RPMI7951 (cell line): ENCODE measurements at regions not wholly inside any gene's neighbourhood (a gene's known extent, or its start where the extent isn't known, plus 50 kb on each side); places are given as distances from the start of the nearest gene placed in this dataset.
"Not testable (repeated sequence)": the region's sequence is repeated elsewhere in the genome, so short reads cannot be mapped to it uniquely, and the experiment has no call there.

Source experiments
- DNase-seq: peaks from one replicate; pipeline ENCODE4 v3.0.0-alpha.2; 2012; ENCODE audit warnings: low read depth

DNA sequence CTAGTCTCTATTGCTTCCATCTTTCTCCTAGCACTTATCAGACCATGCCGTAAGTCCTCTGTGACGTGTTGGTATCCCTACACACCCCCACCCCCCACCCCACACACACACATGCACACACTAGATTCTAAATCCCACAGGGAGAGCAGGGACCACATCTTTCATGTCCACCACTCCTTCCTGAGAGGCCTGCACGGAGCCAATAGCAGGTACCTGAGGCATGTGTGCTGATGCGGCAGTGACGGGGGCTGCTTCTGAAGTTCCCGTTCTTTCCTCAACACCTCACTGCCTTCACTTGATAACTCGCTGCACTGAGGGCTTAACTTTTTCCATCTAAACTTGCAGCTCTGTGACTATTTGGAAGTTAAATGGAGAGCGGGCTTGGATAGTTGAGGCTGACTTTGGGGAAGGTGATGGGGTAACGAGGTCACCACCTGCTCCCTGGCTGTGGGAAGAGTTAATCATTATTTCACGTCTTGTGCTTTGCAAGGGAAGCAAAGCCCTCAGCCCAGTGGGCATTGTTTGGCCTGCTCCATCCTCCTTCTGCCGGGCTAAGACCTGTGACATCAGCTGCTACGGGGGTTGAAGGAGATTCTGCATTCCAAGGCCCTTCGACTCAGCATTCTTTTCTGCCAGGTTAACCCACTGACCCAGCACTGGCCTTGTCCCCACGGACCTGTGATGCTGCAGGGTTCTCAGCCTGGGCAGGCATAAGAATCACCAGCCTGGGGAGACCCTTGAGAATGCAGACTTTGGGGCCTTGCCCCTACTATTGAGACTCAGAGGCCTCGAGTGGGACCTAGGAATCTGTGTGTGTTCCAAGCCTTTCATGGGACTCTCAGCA lies 187.8 kb downstream of the ANKRD60 start:
- DNase-seq, result no peak

DNA sequence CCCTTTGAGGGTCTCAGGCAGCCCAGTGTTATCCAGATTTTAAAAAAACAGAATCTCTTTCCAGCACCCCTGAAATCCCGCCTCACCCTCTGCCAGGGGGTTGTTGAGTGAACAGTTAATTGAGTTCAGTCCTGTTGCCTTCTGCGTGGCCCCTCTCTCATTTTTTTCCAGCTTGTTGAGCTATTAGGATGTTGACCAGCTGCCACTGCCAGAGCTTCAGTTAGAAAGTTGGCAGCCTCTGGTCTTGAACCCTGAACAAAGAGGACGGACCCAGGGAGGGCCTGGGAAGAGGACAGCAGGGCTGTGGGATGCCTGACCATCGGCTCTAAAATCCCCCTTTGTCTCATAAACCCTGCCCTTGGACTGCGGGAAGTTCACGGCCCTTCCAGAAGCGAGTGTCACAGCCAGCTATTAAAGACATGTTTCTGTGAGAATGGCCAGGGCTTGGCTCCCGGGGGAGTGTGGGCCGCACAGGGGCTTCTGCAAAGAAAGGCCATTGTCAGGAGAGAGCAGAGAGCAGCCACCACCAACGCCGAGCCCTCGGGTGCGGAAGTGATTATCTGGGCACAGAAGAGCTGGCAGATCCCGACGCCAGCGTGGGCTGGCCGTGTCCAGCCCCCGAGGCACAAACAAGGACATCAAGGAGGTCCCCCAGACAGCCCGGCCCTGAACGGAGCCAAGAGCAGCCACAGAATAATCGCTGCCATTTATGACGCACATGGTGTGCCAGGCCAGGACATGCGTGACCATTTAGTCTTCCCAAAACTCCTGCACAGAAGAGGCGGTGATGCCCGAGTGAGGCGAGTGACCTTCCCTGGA lies 189.0 kb downstream of the ANKRD60 start:
- DNase-seq, result peak; percentile 99

DNA sequence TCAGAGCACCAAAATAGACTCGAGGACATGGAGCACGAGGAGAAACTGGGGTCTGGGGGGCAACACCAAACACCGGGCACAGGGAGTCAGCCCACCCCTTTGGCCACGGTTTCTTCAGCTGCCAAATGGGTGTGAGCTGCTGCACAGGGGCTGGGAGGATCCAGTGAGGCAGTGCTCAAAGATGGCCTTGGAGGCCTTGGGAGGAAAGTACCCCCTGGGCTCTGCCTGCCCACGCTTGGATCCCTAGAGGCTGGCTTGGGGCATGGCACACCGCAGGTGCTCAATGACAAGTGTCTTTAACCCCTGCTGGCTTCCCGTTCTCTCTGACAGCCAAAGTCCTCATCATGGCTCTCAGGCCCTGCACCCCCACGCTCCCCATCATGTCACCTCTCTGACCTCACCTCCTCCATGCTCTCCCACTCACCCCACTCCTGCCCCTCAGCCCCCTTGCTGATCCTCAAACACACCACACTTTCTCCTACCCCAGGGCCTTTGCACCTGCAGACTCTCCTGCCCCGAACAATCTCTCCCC lies 190.3 kb downstream of the ANKRD60 start:
- no peak for DNase-seq

DNA sequence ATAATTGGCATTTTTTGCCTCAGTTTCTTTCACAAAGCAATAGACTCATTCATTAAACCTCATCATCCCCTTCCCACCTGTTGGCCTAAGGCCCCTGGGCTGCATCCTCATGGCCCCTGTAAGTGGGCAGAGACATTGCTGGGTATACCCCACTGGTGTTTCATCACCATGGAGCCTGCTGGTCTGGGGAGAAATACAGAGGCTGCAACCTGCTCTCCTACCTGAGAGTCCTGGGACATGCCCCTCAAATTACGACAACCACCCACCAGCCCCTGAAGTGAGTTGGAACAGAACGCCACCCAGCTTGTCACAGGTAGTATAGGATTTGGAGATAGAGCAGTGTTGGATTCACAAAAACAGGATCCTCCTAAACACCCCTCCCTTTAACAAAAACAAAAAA lies 190.8 kb downstream of the ANKRD60 start:
- no peak for DNase-seq

DNA sequence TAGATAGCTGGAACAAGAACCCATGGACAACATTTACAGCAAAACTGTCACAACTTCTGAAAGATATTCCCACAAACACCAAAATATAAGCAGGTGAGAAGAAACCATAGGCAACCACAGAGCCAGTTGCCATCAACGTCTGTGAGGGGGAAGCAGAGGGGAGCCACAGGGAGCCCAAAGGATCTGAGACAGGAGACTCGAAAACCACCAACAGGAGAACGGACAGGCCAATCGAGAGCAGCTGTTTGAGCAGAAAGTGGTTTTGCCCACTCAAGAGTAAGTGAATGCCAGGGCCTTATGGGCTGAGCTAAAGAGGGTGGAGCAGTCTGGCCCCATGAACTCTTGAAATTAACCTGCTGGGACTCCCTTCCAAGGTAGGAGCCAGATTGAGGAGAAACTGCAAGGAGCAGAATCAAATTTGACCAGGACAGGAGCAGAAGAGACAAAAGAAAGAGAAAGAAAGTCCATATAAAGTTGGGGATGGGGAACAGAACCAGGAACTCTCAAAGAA lies 195.4 kb downstream of the ANKRD60 start:
- DNase-seq, result no peak

DNA sequence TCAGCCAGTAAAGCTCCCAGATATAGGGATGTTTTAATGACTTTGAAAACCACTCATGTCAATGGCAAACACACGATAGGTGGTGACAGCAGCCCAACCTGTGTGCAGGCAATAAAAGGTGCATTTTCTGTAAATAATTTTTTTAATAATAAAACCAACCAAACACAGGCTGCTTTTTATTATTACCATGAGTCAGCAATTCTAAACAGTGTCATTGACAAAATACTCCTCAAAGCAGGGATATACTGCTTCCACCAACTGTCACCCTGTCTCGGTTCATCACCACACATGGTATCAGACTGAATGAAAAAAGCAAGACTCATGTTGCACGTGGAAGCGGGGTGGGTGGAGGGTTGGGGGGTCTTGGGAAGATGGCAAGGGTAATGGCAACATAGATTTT lies 195.9 kb downstream of the ANKRD60 start:
- DNase-seq, result no peak

DNA sequence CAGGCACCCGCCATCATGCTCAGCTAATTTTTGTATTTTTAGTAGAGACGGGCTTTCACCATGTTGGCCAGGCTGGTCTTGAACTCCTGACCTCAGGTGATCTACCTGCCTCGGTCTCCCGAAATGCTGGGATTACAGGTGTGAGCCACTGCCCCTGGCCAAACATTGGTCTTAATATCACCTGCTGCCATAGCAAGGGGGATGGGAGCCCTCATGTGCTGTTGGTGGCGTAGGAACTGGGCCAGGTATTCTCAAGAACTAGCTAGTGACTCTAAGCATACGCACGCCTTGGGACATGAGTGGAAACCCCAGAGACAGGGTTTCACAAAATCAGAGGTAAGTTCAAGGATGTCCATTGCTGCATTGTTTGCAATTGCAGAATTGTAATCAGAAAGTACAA lies 197.1 kb downstream of the ANKRD60 start:
- not testable (repeated sequence) for DNase-seq

DNA sequence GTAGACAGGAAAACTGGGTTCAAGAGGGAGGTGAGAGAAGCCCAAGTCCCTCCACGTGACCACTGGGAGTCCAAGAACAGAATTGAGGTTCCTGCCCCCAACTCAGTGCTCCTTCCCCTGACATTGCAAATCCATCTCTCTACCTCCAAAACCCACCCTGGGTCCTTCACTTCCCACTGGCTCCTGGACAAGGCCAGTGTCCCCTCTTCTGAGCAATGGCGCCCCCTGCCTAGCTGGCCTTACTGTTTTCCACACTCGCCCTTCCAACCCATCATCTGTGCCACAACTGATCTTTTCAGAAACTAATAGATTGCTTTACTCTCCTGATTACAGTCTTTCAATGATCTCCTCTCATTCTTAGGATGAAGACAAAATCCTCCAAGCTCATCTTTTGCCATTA lies 200.3 kb downstream of the ANKRD60 start:
- no peak for DNase-seq

DNA sequence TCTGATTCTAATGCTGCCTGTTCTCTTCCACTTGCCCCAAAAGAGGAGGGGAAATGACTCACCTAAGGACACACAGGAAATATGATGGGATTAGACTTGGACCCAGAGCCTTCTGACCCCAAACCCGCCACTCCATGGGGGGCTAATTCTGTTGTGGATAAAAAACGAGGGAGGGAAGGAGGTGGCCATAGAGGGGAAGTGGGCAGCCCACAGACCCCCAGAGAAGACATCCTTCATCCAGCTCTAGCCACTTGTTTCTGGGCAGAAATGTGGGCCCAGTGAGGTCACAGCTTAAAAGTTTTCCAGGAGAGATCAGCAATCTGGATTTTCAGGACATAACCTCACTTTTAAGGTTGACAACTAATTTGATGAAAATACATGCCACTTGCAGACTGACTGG lies 202.1 kb downstream of the ANKRD60 start:
- no peak for DNase-seq

DNA sequence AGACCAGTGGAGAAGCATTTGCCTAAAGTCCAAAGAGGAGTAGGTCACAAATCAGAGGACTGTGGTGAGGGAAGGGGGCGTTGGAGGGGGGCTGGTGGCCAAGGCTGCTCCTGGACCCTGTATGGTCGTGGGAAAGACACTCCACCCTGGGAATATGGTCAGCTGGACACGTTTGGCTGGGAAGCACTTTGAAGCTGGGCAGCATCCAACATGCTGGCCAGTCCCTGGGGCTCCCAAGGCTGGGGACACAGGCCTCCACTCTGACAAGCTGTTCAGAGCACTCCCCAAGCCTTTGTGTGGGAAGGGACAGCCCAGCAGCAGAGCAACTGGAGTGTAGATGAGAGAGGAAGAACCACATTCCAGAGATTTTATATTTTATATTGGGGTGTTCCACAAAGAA lies 203.2 kb downstream of the ANKRD60 start:
- DNase-seq, result no peak

DNA sequence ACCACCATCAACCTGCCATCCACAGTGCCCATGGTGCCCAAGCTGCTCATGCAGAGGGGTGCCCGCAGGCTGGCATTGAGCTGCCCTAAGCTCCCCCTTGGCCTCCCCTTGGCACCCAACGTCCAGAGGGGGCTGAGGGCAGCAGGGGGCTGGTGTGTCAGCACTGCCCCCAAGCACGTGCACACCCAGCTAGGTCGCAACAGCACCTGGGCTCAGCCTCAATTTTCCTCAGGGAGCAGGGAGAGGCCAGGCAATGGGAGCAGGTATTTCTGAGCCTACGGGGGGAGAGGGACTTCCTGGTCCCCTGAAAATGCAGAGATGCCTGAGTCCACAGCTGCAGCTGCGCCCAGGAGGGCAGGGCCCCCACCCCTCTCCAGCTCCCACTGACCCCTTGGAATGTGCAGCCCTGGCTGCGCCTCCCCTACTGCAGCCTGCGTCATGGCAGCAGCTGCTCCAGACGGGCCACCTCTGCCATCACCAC lies 204.2 kb downstream of the ANKRD60 start:
- no peak for DNase-seq

DNA sequence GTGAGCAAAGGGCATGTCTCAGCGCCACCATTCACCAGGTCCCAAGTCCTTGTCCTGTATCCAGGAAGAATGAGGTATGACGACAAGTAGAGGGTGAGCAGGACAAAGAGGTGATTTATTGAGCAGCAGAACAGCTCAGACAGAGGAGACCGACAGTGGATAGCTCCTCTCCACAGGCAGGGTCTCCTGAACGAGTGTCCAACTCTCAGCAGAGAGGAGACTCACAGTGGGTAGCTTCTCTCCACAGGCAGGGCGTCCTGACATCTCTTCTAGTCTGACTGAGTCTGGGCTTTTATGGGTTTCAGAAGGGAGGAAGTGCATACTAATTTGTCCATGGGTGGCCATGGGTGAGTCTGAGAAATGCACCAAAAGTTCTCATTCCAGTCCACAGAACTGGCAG lies 204.7 kb downstream of the ANKRD60 start:
- DNase-seq, result no peak

DNA sequence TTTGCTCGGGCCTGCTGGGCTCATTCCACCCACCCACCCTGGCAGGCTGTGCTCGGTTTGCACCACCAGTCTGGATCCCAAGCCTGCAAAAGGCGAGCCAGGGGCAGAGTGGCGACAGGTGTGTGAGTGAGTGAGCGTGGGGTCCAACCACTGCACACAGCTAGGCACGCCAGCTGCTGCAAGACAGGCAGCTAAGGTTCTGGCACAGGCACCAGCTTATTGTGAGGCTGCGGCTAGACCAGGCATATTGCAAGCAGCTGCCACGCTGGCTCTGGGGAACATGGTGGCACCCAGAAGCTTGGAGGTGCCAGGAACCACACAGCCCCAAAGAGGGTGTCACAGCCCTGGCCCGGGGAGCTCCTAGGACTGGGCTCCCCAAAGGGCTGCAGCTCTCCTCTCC lies 205.1 kb downstream of the ANKRD60 start:
- DNase-seq, result no peak

DNA sequence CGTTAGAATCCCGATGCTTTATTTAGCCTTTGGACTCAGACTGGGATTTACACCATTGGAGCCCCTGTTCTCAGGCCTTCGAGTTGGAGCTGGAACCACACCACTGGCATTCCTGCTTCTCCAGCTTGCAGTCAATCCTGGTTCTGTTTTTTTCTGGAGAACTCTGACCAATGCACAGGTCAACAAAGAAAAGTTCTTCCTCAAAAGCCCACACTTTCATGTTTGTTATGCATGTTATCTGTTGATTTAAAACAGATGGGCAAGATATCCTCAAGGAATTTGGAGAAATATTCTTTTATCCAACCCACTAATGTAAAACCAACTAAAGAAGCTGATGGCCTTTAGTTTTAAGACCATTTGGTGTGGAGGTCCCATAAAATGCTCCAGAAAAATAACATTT lies 205.7 kb downstream of the ANKRD60 start:
- peak; percentile 88 for DNase-seq

DNA sequence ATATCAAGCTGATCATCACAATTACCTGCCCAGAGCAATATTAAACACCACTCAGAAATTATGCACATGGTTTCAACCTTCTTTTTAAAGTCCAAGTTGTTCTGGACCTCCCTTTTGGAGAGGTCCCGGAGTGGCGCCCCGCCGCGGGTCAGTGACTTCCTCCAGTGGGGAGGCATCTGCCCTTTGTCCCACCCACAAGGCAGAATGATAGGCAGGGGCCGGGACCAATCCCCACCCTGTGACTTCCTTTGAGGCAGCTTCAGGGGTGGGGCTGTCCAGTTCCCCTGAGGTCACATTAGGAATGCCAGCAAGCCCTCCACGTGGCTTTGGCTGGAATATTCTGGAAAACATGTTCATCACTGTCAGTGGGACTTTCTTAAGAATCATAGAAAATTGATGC lies 207.0 kb downstream of the ANKRD60 start:
- peak; percentile 63 for DNase-seq

DNA sequence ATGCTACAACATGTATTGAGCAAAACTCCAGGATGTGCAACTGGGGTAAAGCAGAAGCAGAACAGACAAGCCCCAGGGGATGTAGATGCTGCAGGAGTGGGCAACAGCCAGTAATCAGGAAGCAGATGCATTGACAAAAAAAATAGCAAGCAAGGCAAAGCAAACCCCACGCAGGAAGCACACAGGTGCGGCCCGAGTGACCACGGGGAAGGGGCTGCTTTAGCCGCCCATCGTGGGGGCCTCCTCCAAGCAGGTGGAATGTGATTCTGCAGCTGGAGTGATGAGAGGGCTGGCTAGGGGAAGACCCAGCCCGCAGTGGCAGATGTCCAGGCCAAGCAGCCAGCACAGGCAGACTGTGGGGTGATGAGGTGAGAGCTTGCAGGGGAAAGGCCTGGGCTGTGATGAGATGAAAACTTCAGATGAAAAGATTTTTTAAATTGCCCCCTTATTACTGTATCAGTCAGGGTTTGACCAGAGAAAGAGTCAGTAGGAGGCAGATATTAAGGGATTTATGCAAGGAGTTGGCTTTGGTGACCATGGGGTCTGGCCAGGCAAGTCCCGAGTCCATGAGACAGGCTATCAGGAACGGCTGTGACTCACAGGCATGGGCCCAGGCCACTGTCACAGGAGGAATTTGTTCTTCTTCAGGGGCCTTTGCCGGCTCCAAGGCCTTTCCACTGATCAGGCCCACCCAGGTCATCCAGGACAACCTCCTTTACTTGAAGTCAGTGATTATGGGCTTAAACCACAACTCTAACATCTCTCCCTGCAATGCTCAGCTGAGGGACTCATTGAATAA lies 207.6 kb downstream of the ANKRD60 start:
- DNase-seq, result peak; percentile 63

DNA sequence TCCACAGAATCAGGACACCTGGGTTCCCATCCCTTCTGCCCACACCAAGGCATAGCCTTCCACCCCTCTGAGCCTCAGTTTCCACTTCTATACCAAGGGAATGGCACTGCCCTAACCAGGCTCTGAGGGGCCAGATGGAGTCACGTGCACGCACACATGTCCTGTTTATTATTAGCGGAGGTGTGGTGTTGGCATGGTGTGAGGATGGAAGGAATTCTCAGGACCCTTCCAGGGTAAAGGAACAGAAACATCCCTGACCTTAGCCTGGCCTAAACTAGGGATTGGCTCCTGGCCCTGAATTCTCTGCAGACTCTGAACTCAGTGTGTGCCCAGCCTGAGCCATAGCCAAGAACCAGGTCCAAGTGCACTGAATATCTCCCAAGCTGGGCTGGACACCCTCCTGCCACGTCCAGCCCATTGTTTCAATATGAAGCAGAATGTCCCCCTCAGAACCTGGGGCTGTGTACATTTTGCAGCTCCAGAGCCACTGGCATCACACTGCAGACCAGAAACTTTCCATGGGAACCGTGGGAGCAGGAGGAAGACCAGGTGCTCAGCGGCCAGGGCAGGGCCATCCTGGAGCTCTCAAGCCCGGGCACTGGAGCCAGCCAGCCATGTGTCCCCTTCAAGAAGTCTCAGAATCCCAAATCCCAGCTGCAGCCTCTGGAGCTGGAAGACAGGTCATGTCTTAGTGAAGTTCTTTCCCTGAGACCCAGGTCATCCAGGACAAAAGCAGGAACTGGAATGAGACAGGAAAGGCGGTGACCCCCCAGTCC lies 208.4 kb downstream of the ANKRD60 start:
- DNase-seq, result no peak

DNA sequence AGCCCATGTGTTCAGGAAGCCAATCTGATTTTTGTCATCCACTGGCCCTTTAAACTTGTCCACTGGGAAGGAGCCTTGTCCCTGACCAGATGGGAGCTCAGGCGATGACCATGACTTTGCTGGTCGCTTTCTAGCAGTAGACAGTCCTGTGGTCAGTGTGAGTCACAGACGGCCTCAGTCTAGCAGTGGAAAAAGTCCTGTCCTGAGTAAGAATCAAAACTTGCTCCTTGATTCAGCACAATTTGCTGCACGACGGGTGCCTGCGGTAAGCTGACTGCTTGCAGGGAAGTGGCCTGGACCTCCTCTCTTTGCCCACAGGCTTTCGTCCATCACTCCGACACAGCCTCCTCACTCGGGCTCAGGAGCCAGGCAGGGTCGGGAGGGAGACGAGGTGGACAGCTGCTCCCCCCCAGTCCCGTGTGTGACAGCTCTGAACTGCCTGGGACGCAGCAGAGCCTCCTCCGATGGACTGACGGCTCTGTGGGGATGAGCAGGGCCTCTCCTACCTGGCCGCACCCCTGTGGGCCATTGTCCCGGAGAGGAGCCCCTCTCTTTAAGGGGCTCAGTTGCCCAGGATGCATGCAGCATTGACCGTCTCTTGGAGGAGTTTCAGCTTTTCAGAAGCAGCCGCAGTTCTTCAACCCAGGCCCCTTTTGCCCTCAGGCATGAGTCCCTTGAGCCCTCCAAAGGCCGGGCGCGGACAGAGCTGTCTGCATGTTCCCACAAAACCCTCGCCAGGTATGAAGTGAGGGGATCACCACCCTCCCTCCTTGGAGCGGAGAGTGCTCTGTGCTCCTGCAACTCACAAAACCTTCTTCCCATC lies 209.2 kb downstream of the ANKRD60 start:
- DNase-seq, result peak; percentile 100

DNA sequence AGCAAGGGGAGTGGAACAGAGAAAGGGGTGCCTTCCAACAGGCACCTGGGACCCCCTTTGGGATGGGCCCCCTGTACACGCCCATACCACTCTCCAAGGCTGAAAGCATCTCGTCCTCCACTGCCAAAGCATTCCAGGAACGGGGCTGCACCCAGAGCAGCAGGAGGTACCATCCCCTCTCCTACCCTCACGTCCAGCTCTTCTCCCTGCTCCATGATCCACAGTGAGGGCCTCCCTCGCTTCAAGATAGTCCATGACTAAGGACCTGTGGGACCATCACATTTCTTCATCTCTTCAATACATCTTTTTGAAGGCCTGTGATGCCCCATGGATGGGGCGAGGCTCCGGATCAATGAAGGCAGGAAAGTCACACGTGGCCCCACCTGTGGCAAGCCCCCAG lies 209.9 kb downstream of the ANKRD60 start:
- DNase-seq, result no peak

DNA sequence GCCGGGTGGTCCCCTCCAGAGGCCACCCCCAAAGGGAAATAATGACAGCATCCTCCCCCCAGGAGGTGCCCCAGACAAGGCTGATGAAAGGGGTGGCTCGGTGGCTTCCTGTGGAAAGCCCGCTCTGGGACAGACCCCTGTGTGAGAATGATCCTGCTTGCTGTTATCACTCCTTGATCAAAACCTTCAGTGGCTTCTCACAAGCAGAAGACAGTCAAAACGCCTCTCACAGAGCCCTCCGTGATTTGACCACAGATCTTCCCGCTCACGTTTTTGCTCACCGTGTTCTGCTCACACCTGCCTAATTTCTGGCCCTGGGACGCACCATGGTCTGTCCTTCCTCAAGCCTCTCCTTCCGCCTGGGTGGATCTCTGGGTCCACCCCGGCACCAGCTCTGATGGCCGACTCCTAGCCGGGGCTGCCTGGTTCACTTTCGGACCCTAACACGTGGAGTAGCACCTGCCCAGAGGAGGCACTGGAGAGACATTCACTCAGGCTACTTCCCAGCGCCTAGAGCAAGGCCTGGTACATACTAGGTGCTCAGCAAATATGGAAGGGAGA lies 210.4 kb downstream of the ANKRD60 start:
- no peak for DNase-seq
